ENCODE measurements at regions not wholly inside any gene's neighbourhood (a gene's known extent, or its start where the extent isn't known, plus 50 kb on each side); places are given as distances from the start of the nearest gene placed in this dataset.

GRCh38 chr18:6605115-6605869 is 124.2 kb upstream of the ARHGAP28 start (continued):
- TF ChIP-seq ZBTB33 (IDR thresholded peaks at IDR 0.05) (no peak), RAD21 (IDR thresholded peaks at IDR 0.05) (no peak), HNF4A (conservative IDR thresholded peaks at IDR 0.05) (no peak)

- no peaks in the 10 kb centered on the region for H3K4me1 ChIP-seq (ENCODE audit: control insufficient read depth in 4 of 4, insufficient read depth in 4 of 4, low read length in 3 of 4)
- no peak overlapping the region for H3K27ac ChIP-seq (ENCODE audit: low read depth in 1 of 2, low read length in 2 of 2)
- no peak overlapping the region for H3K9ac ChIP-seq (ENCODE audit: low read depth in 1 of 2, low read length in 2 of 2)
- H3K36me3 ChIP-seq (ENCODE audit: control insufficient read depth in 4 of 4, insufficient read depth in 3 of 4, low read depth in 1 of 4, low read length in 3 of 4), result no peaks in the 10 kb centered on the region
- no peak for DNase-seq (ENCODE audit: low spot score)
- 55% methylated on average over 4 of the region's 4 CpGs for WGBS
- H3K4me3 ChIP-seq (ENCODE audit: low read depth in 1 of 3, low read length in 3 of 3), result no peak overlapping the region
- no peaks in the 10 kb centered on the region for H3K27me3 ChIP-seq (ENCODE audit: control insufficient read depth in 4 of 4, insufficient read depth in 4 of 4, low read length in 3 of 4)
- no peaks in the 10 kb centered on the region for H3K9me3 ChIP-seq (ENCODE audit: control insufficient read depth in 4 of 4, low read length in 3 of 4)
- TF ChIP-seq GABPA (IDR thresholded peaks at IDR 0.05 in 1 of 2, conservative IDR thresholded peaks at IDR 0.05 in 1 of 2) (no peak), RXRA (IDR thresholded peaks at IDR 0.05) (no peak), EGR1 (IDR thresholded peaks at IDR 0.05; ENCODE audit: low read depth in 2 of 2) (no peak), FOXA2 (IDR thresholded peaks at IDR 0.05) (no peak), HNF4G (IDR thresholded peaks at IDR 0.05) (no peak), TAF1 (conservative IDR thresholded peaks at IDR 0.05) (no peak), ATF3 (IDR thresholded peaks at IDR 0.05) (no peak), MAX (IDR thresholded peaks at IDR 0.05) (no peak), YY1 (IDR thresholded peaks at IDR 0.05) (no peak), RAD21 (IDR thresholded peaks at IDR 0.05) (no peak)
Measured at GRCh38 chr18:6606411-6607085, 123.0 kb upstream of the ARHGAP28 start.

GRCh38 chr18:6607343-6607742 is 122.2 kb upstream of the ARHGAP28 start:
- DNase-seq (ENCODE audit: low spot score), result no peak
- Histone ChIP-seq H3K27ac (ENCODE audit: low read depth in 1 of 2, low read length in 2 of 2) (no peak overlapping the region), H3K4me1 (ENCODE audit: control insufficient read depth in 4 of 4, insufficient read depth in 4 of 4, low read length in 3 of 4) (no peaks in the 10 kb centered on the region), H3K9ac (ENCODE audit: low read depth in 1 of 2, low read length in 2 of 2) (no peak overlapping the region), H3K27me3 (ENCODE audit: control insufficient read depth in 4 of 4, insufficient read depth in 4 of 4, low read length in 3 of 4) (no peaks in the 10 kb centered on the region), H3K9me3 (ENCODE audit: control insufficient read depth in 4 of 4, low read length in 3 of 4) (no peaks in the 10 kb centered on the region), H3K36me3 (ENCODE audit: control insufficient read depth in 4 of 4, insufficient read depth in 3 of 4, low read depth in 1 of 4, low read length in 3 of 4) (no peaks in the 10 kb centered on the region), H3K4me3 (ENCODE audit: low read depth in 1 of 3, low read length in 3 of 3) (no peak overlapping the region)
- no peak for TF ChIP-seq FOXA2 (IDR thresholded peaks at IDR 0.05)
- no peak for TF ChIP-seq TAF1 (conservative IDR thresholded peaks at IDR 0.05)
- TF ChIP-seq HNF4G (IDR thresholded peaks at IDR 0.05), result no peak
- TF ChIP-seq FOXA1 (IDR thresholded peaks at IDR 0.05), result no peak
- no peak for TF ChIP-seq NR2F2 (IDR thresholded peaks at IDR 0.05)
- no peak for TF ChIP-seq HNF4A (conservative IDR thresholded peaks at IDR 0.05)
- no peak for TF ChIP-seq REST (IDR thresholded peaks at IDR 0.05)
- no peak for TF ChIP-seq JUND (IDR thresholded peaks at IDR 0.05)
- no peak for TF ChIP-seq RAD21 (IDR thresholded peaks at IDR 0.05)
- TF ChIP-seq ZBTB33 (IDR thresholded peaks at IDR 0.05), result no peak
- TF ChIP-seq ATF3 (IDR thresholded peaks at IDR 0.05), result no peak
- TF ChIP-seq EGR1 (IDR thresholded peaks at IDR 0.05; ENCODE audit: low read depth in 2 of 2), result no peak
- no peak for TF ChIP-seq CTCF (IDR thresholded peaks at IDR 0.05; ENCODE audit: low read depth, low read length, missing input control)
- TF ChIP-seq YY1 (IDR thresholded peaks at IDR 0.05), result no peak
- no peak for TF ChIP-seq GABPA (IDR thresholded peaks at IDR 0.05 in 1 of 2, conservative IDR thresholded peaks at IDR 0.05 in 1 of 2)
- no peak for TF ChIP-seq SP1 (IDR thresholded peaks at IDR 0.05)
- WGBS, result 65% methylated on average over 6 of the region's 6 CpGs
